Brain microvascular endothelial cell (primary cell): ENCODE measurements at regions not wholly inside any gene's neighbourhood (a gene's known extent, or its start where the extent isn't known, plus 50 kb on each side); places are given as distances from the start of the nearest gene placed in this dataset.

Experiments
- DNase-seq: peaks from one replicate; pipeline ENCODE4 v3.0.0-alpha.2; 2020
- H3K27ac ChIP-seq: fragments of 250-450 bp; sonication (Bioruptor Pico); 2 replicates; pipeline ENCODE4 v1.5.1; 2020; ENCODE audit warnings: mild to moderate bottlenecking, moderate library complexity
- H3K27me3 ChIP-seq: fragments of 250-450 bp; sonication (Bioruptor Pico); replicated peaks from 2 replicates; pipeline ENCODE4 v1.5.1; 2020; ENCODE audit warnings: mild to moderate bottlenecking
- H3K36me3 ChIP-seq: fragments of 250-450 bp; sonication (Bioruptor Pico); replicated peaks from 2 replicates; pipeline ENCODE4 v1.5.1; 2020; ENCODE audit warnings: mild to moderate bottlenecking
- H3K4me3 ChIP-seq: 2 replicates; pipeline ENCODE4 v1.5.1; 2011; ENCODE audit warnings: low read depth, mild to moderate bottlenecking, control low read depth, low read length, moderate library complexity
- CTCF ChIP-seq: IDR thresholded peaks from 2 replicates; pipeline ENCODE4 v1.5.1; 2011; ENCODE audit warnings: low read depth, mild to moderate bottlenecking, moderate library complexity, low read length, control low read depth, inconsistent platforms; ENCODE audit errors: missing control alignments
- in situ Hi-C: cut with HindIII; loops from 2 replicates; pipeline ENCODE4 v1.10.0; 2017; ENCODE audit warnings: low sequenced_read_pairs, low pct_ligation_motif_present

GRCh38 chr1:177739780-177740179 lies 230.1 kb downstream of the SEC16B start:
- Histone ChIP-seq H3K27ac (no peak overlapping the region), H3K27me3 (no peaks in the 10 kb centered on the region), H3K4me3 (no peak overlapping the region), H3K36me3 (no peaks in the 10 kb centered on the region)
- DNase-seq: no peak
- in situ Hi-C loops: no loop called here
- TF ChIP-seq CTCF: no peak

- H3K4me3 ChIP-seq: no peak overlapping the region
- in situ Hi-C loops: no loop called here
- TF ChIP-seq CTCF: no peak
These were observed 232.4 kb downstream of the SEC16B start for GRCh38 chr1:177737456-177737855.

GRCh38 chr1:177732178-177732577 lies 237.7 kb downstream of the SEC16B start:
- no peak for TF ChIP-seq CTCF
- H3K27ac ChIP-seq: no peak overlapping the region
- H3K36me3 ChIP-seq: no peaks in the 10 kb centered on the region
- no peak overlapping the region for H3K4me3 ChIP-seq
- DNase-seq: no peak
- no peaks in the 10 kb centered on the region for H3K27me3 ChIP-seq
- in situ Hi-C loops: no loop called here

More at GRCh38 chr1:177737456-177737855, 232.4 kb downstream of the SEC16B start:
- DNase-seq: no peak
- Histone ChIP-seq H3K27ac (no peak overlapping the region), H3K36me3 (no peaks in the 10 kb centered on the region), H3K27me3 (no peaks in the 10 kb centered on the region)

GRCh38 chr1:177729646-177730045 lies 240.2 kb downstream of the SEC16B start:
- in situ Hi-C loops: no loop called here
- no peak for DNase-seq
- TF ChIP-seq CTCF: no peak
- no peak overlapping the region for H3K4me3 ChIP-seq
- no peak overlapping the region for H3K27ac ChIP-seq
- no peaks in the 10 kb centered on the region for H3K27me3 ChIP-seq
- H3K36me3 ChIP-seq: no peaks in the 10 kb centered on the region

- Histone ChIP-seq H3K27ac (no peak overlapping the region), H3K4me3 (no peak overlapping the region), H3K36me3 (no peaks in the 10 kb centered on the region), H3K27me3 (no peaks in the 10 kb centered on the region)
- no peak for DNase-seq
- in situ Hi-C loops: no loop called here
- no peak for TF ChIP-seq CTCF
These were observed 246.3 kb downstream of the SEC16B start for GRCh38 chr1:177723533-177723932.
